GM18861 (cell line): ENCODE measurements at regions not wholly inside any gene's neighbourhood (a gene's known extent, or its start where the extent isn't known, plus 50 kb on each side); places are given as distances from the start of the nearest gene placed in this dataset.
"Not testable (repeated sequence)": the region's sequence is repeated elsewhere in the genome, so short reads cannot be mapped to it uniquely, and the experiment has no call there.

ENCODE experiments used
- ATAC-seq: cut with Tn5 transposase; IDR thresholded peaks from one replicate; pipeline ENCODE4 v1.9.1; 2021; ENCODE audit not compliant: unreplicated experiment

GRCh38 chr4:14340321-14340720, 662.0 kb upstream of the CPEB2 start:
- ATAC-seq = no peak

GRCh38 chr4:14343961-14344360, 658.3 kb upstream of the CPEB2 start:
- no peak for ATAC-seq

- no peak for ATAC-seq
These were observed 656.9 kb upstream of the CPEB2 start for GRCh38 chr4:14345356-14345775.

GRCh38 chr4:14347526-14347925, 654.8 kb upstream of the CPEB2 start:
- ATAC-seq = no peak

- ATAC-seq = no peak
These were observed 653.8 kb upstream of the CPEB2 start for GRCh38 chr4:14348506-14348905.

- not testable (repeated sequence) for ATAC-seq
These were observed 643.6 kb upstream of the CPEB2 start for GRCh38 chr4:14358544-14359160.

- no peak for ATAC-seq
These were observed 642.3 kb upstream of the CPEB2 start for GRCh38 chr4:14359991-14360390.

- no peak for ATAC-seq
These were observed 641.2 kb upstream of the CPEB2 start for GRCh38 chr4:14361084-14361483.

GRCh38 chr4:14362385-14362784, 639.9 kb upstream of the CPEB2 start:
- ATAC-seq = no peak

GRCh38 chr4:14364953-14365536, 637.2 kb upstream of the CPEB2 start:
- ATAC-seq = no peak

- no peak for ATAC-seq
These were observed 633.9 kb upstream of the CPEB2 start for GRCh38 chr4:14368391-14368790.

- no peak for ATAC-seq
These were observed 631.1 kb upstream of the CPEB2 start for GRCh38 chr4:14371131-14371530.

- ATAC-seq = no peak
These were observed 626.5 kb upstream of the CPEB2 start for GRCh38 chr4:14375816-14376215.

- no peak for ATAC-seq
These were observed 623.1 kb upstream of the CPEB2 start for GRCh38 chr4:14379183-14379582.

GRCh38 chr4:14383652-14384051, 618.6 kb upstream of the CPEB2 start:
- no peak for ATAC-seq

- ATAC-seq = no peak
These were observed 617.5 kb upstream of the CPEB2 start for GRCh38 chr4:14384824-14385223.

GRCh38 chr4:14386196-14386595, 616.1 kb upstream of the CPEB2 start:
- no peak for ATAC-seq

- no peak for ATAC-seq
These were observed 614.6 kb upstream of the CPEB2 start for GRCh38 chr4:14387647-14388046.

GRCh38 chr4:14392378-14392777, 609.9 kb upstream of the CPEB2 start:
- no peak for ATAC-seq

GRCh38 chr4:14396183-14396582, 606.1 kb upstream of the CPEB2 start:
- no peak for ATAC-seq

GRCh38 chr4:14399848-14400247, 602.4 kb upstream of the CPEB2 start:
- no peak for ATAC-seq

- ATAC-seq = no peak
These were observed 602.0 kb upstream of the CPEB2 start for GRCh38 chr4:14400307-14400706.

GRCh38 chr4:14403132-14403531, 599.1 kb upstream of the CPEB2 start:
- no peak for ATAC-seq
